ENCODE measurements at regions not wholly inside any gene's neighbourhood (a gene's known extent, or its start where the extent isn't known, plus 50 kb on each side); places are given as distances from the start of the nearest gene placed in this dataset.

GRCh38 chr7:46212425-46213153 is 291.5 kb upstream of the IGFBP3 start:
- no peak for DNase-seq

GRCh38 chr7:46210467-46210866 is 289.4 kb upstream of the IGFBP3 start:
- no peak for DNase-seq

- DNase-seq = no peak
Measured at GRCh38 chr7:46209611-46210388, 288.7 kb upstream of the IGFBP3 start.

- no peak for DNase-seq
Measured at GRCh38 chr7:46208635-46209525, 287.8 kb upstream of the IGFBP3 start.

GRCh38 chr7:46207931-46208634 is 287.0 kb upstream of the IGFBP3 start:
- DNase-seq = no peak

- DNase-seq = no peak
Measured at GRCh38 chr7:46206476-46207060, 285.5 kb upstream of the IGFBP3 start.

GRCh38 chr7:46205478-46205877 is 284.4 kb upstream of the IGFBP3 start:
- no peak for DNase-seq

GRCh38 chr7:46203926-46204325 is 282.9 kb upstream of the IGFBP3 start:
- no peak for DNase-seq

GRCh38 chr7:46202379-46202778 is 281.3 kb upstream of the IGFBP3 start:
- no peak for DNase-seq

GRCh38 chr7:46201961-46202360 is 280.9 kb upstream of the IGFBP3 start:
- no peak for DNase-seq

- DNase-seq = no peak
Measured at GRCh38 chr7:46198701-46199100, 277.6 kb upstream of the IGFBP3 start.

GRCh38 chr7:46197785-46198540 is 276.9 kb upstream of the IGFBP3 start:
- no peak for DNase-seq

- DNase-seq = no peak
Measured at GRCh38 chr7:46195934-46196333, 274.9 kb upstream of the IGFBP3 start.

- no peak for DNase-seq
Measured at GRCh38 chr7:46192271-46192670, 271.2 kb upstream of the IGFBP3 start.

GRCh38 chr7:46191776-46192175 is 270.7 kb upstream of the IGFBP3 start:
- no peak for DNase-seq

- no peak for DNase-seq
Measured at GRCh38 chr7:46191296-46191695, 270.2 kb upstream of the IGFBP3 start.

- DNase-seq = no peak
Measured at GRCh38 chr7:46189255-46189790, 268.3 kb upstream of the IGFBP3 start.

GRCh38 chr7:46186131-46186530 is 265.1 kb upstream of the IGFBP3 start:
- no peak for DNase-seq

GRCh38 chr7:46179061-46179610 is 258.1 kb upstream of the IGFBP3 start:
- no peak for DNase-seq

- no peak for DNase-seq
Measured at GRCh38 chr7:46178661-46179060, 257.6 kb upstream of the IGFBP3 start.

- DNase-seq = no peak
Measured at GRCh38 chr7:46177821-46178220, 256.7 kb upstream of the IGFBP3 start.
